Testis (tissue), 2 donors: ENCODE measurements at regions not wholly inside any gene's neighbourhood (a gene's known extent, or its start where the extent isn't known, plus 50 kb on each side); places are given as distances from the start of the nearest gene placed in this dataset.

Source experiments
- POLR2A ChIP-seq: fragments of 450-650 bp; IDR thresholded peaks from one replicate; pipeline ENCODE4 v1.6.1; 2017; ENCODE audit warnings: antibody characterized with exemption, mild to moderate bottlenecking, moderate library complexity
- TF ChIP-seq, protein P1 (sequence below), 3 experiments: fragments of 450-650 bp in 2 of 3; fragments of 200-600 bp in 1 of 3; sonication (generic) in 1 of 3; IDR thresholded peaks; one replicate each; pipeline ENCODE4 v1.5.1; 2016 to 2019; ENCODE audit warnings: antibody characterized with exemption in 3 of 3, mild to moderate bottlenecking in 2 of 3, moderate library complexity in 1 of 3

DNA sequence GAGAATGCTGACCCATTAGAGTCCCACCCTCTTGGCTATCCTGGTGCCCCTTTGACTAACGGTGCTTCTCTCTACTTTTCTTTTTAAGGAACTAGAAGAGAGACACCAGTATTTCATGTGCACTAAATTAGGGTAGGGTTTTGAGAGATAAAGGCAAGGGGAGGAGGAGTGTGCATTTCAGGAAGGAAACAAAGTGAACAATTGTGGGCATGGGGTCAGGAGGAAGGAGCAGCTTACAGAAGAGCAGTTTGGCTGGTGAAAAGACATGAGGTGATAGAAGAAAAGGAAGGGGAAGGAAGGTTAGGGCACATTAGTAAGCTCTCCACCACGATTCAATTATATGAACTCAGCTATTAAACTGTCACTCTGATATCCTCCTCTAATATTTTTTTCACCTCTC lies 105.8 kb upstream of the CTAGE1 start:
- TF ChIP-seq, protein P1, sequence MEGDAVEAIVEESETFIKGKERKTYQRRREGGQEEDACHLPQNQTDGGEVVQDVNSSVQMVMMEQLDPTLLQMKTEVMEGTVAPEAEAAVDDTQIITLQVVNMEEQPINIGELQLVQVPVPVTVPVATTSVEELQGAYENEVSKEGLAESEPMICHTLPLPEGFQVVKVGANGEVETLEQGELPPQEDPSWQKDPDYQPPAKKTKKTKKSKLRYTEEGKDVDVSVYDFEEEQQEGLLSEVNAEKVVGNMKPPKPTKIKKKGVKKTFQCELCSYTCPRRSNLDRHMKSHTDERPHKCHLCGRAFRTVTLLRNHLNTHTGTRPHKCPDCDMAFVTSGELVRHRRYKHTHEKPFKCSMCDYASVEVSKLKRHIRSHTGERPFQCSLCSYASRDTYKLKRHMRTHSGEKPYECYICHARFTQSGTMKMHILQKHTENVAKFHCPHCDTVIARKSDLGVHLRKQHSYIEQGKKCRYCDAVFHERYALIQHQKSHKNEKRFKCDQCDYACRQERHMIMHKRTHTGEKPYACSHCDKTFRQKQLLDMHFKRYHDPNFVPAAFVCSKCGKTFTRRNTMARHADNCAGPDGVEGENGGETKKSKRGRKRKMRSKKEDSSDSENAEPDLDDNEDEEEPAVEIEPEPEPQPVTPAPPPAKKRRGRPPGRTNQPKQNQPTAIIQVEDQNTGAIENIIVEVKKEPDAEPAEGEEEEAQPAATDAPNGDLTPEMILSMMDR (IDR thresholded peaks at IDR 0.05) = no peak
- TF ChIP-seq POLR2A = no peak
